Activated CD8-positive, alpha-beta T cell treated with anti-CD3 and anti-CD28 coated beads, Interleukin-2, amount 10 ng/mL, durations not matched to agents 7 days and 5 days (primary cell): ENCODE measurements at regions not wholly inside any gene's neighbourhood (a gene's known extent, or its start where the extent isn't known, plus 50 kb on each side); places are given as distances from the start of the nearest gene placed in this dataset.
"Not testable (repeated sequence)": the region's sequence is repeated elsewhere in the genome, so short reads cannot be mapped to it uniquely, and the experiment has no call there.

ENCODE experiments used
- ATAC-seq: fragments of 150-1000 bp; cut with Tn5 transposase; one replicate; pipeline ENCODE4 v1.10.0; 2021; ENCODE audit warnings: moderate library complexity
- CTCF ChIA-PET: fragments of 350-600 bp; sonication (Branson Sonifier 250); formaldehyde crosslinking; loops from one replicate; lab custom pipeline; 2021; ENCODE audit warnings: antibody characterized with exemption; lab: Charles Lee
- POLR2A ChIA-PET: fragments of 350-600 bp; sonication (Branson Sonifier 250); formaldehyde crosslinking; loops from one replicate; lab custom pipeline; 2021; ENCODE audit warnings: antibody characterized with exemption; lab: Charles Lee
- DNase-seq: peaks from one replicate; pipeline ENCODE4 v3.0.0-alpha.2; 2020
- H3K27ac Mint-ChIP-seq: one replicate; pipeline ENCODE4 v1.8.0; 2021; ENCODE audit warnings: mild to moderate bottlenecking, mixed read lengths
- H3K27me3 Mint-ChIP-seq: one replicate; pipeline ENCODE4 v1.8.0; 2021; ENCODE audit warnings: low read depth, mixed read lengths
- H3K36me3 Mint-ChIP-seq: one replicate; pipeline ENCODE4 v1.8.0; 2021; ENCODE audit warnings: low read depth, mixed read lengths
- H3K4me1 Mint-ChIP-seq: one replicate; pipeline ENCODE4 v1.8.0; 2021; ENCODE audit warnings: low read depth, mixed read lengths
- H3K4me3 Mint-ChIP-seq: one replicate; pipeline ENCODE4 v1.8.0; 2021; ENCODE audit warnings: mild to moderate bottlenecking, mixed read lengths
- H3K9me3 Mint-ChIP-seq: one replicate; pipeline ENCODE4 v1.8.0; 2022; ENCODE audit warnings: mixed read lengths; ENCODE audit not compliant: insufficient read depth

GRCh38 chr14:83287300-83287699 is 1753.6 kb upstream of the SEL1L start:
- DNase-seq (no peak), ATAC-seq (no peak)
- no peak overlapping the region for H3K27ac Mint-ChIP-seq
- H3K4me3 Mint-ChIP-seq = no peak overlapping the region
- ChIA-PET POLR2A (no interaction called here), CTCF (no interaction called here)
- H3K27me3 Mint-ChIP-seq = no peaks in the 10 kb centered on the region
- H3K4me1 Mint-ChIP-seq = no peaks in the 10 kb centered on the region
- peaks cover 25% of the 10 kb centered on the region for H3K9me3 Mint-ChIP-seq
- no peaks in the 10 kb centered on the region for H3K36me3 Mint-ChIP-seq

DNA sequence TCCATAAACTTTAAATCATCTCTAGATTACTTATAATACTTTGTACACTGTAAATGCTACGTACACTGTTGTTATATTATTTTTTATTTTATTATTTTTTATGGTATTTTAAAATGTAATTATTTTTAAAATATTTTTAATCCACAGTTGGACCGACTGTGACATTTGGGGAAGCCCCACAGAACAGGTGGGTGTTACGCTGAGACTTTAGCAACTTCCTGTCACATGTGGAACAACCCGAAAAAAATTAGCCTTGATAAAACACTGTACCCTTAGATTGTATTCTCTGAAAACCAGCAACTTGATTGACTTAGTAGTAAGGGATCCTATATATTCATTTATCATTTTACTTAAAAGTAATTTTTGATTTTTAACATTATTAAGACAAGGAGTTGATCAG is 1755.7 kb upstream of the SEL1L start:
- Mint-ChIP-seq H3K4me3 (no peak overlapping the region), H3K27me3 (no peaks in the 10 kb centered on the region), H3K9me3 (peaks cover 14% of the 10 kb centered on the region), H3K36me3 (no peaks in the 10 kb centered on the region), H3K27ac (no peak overlapping the region), H3K4me1 (no peaks in the 10 kb centered on the region)
- ATAC-seq = no peak
- ChIA-PET POLR2A (no interaction called here), CTCF (no interaction called here)
- DNase-seq = no peak

GRCh38 chr14:83289896-83290295 is 1756.2 kb upstream of the SEL1L start:
- no peaks in the 10 kb centered on the region for H3K36me3 Mint-ChIP-seq
- H3K9me3 Mint-ChIP-seq = peaks cover 14% of the 10 kb centered on the region
- no peak for DNase-seq
- no peaks in the 10 kb centered on the region for H3K27me3 Mint-ChIP-seq
- ChIA-PET CTCF (no interaction called here), POLR2A (no interaction called here)
- no peak overlapping the region for H3K27ac Mint-ChIP-seq
- no peak for ATAC-seq
- no peaks in the 10 kb centered on the region for H3K4me1 Mint-ChIP-seq
- no peak overlapping the region for H3K4me3 Mint-ChIP-seq

DNA sequence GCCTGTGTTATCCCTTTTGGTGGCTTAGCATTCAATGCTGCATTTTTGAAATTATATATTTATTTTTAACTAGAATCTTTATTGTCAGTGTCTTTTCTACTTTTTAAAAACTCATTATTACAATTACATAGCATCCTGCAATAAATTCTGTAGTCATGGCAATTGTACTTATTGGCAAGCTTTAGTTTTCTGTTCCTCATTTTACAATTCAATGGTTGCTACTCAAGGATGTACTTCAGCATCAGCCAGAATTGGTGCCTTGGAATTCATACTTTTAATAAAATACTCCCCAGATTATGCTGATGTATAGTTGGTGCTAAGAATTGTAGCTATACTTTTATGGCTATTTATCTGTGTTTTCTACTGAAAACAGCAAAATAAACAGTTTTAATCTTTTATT is 1756.8 kb upstream of the SEL1L start:
- Mint-ChIP-seq H3K9me3 (peaks cover 18% of the 10 kb centered on the region), H3K27me3 (no peaks in the 10 kb centered on the region), H3K36me3 (no peaks in the 10 kb centered on the region), H3K27ac (no peak overlapping the region), H3K4me1 (no peaks in the 10 kb centered on the region), H3K4me3 (no peak overlapping the region)
- CTCF ChIA-PET = no interaction called here
- POLR2A ChIA-PET = no interaction called here
- no peak for ATAC-seq
- DNase-seq = no peak

GRCh38 chr14:83291714-83292113 is 1758.1 kb upstream of the SEL1L start:
- H3K27ac Mint-ChIP-seq = no peak overlapping the region
- CTCF ChIA-PET = no interaction called here
- no peak for ATAC-seq

DNA sequence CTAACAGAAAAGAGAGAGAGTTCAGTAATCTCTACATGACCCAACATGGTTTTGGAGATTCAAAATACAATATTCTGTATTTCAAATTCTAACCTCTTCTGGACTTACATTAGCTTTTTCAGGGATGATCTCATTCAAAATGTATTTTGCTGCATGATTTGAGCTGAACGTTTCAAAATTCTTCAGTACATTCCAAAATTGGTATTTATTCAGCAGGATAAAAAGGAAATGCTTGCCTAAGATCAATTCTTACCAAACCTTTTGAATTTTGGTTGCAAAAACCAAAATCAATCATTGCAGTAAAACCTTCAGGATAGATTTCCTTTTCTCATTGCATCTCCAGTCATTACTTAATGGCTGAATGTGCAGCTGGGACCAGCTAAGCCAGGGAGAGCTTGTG is 1761.3 kb upstream of the SEL1L start:
- CTCF ChIA-PET = no interaction called here
- POLR2A ChIA-PET = no interaction called here
- DNase-seq (no peak), ATAC-seq (no peak)
- H3K9me3 Mint-ChIP-seq = peaks cover 10% of the 10 kb centered on the region
- H3K36me3 Mint-ChIP-seq = no peaks in the 10 kb centered on the region
- H3K27me3 Mint-ChIP-seq = no peaks in the 10 kb centered on the region
- H3K4me1 Mint-ChIP-seq = no peaks in the 10 kb centered on the region
- no peak overlapping the region for H3K27ac Mint-ChIP-seq
- H3K4me3 Mint-ChIP-seq = no peak overlapping the region

More at GRCh38 chr14:83291714-83292113, 1758.1 kb upstream of the SEL1L start:
- no peak for DNase-seq
- no peaks in the 10 kb centered on the region for H3K27me3 Mint-ChIP-seq
- no peaks in the 10 kb centered on the region for H3K4me1 Mint-ChIP-seq
- H3K9me3 Mint-ChIP-seq = peaks cover 16% of the 10 kb centered on the region
- no peak overlapping the region for H3K4me3 Mint-ChIP-seq
- H3K36me3 Mint-ChIP-seq = no peaks in the 10 kb centered on the region
- POLR2A ChIA-PET = no interaction called here

DNA sequence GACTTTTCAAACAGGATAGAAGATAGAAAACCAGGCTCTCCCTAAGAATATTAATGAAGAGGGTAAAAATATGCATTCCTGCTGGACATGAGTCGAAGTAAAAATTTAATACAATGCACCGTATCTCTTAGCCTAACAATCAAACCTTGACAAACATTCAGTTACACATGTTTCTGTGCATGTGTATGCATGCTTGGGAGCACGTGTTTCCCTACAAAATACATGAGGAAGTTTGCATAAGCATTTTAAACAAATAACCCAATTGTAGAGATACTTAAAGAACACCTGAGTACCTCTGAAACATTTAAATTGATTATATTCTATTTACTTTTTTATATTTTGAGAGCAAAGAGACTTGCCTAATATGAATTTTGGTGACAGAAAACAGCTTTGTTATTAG is 1763.7 kb upstream of the SEL1L start:
- no peak for DNase-seq
- POLR2A ChIA-PET = no interaction called here
- H3K27me3 Mint-ChIP-seq = no peaks in the 10 kb centered on the region
- no peak overlapping the region for H3K27ac Mint-ChIP-seq
- H3K36me3 Mint-ChIP-seq = no peaks in the 10 kb centered on the region
- no peak overlapping the region for H3K4me3 Mint-ChIP-seq
- ATAC-seq = no peak
- H3K4me1 Mint-ChIP-seq = no peaks in the 10 kb centered on the region
- CTCF ChIA-PET = no interaction called here
- peaks cover 10% of the 10 kb centered on the region for H3K9me3 Mint-ChIP-seq

DNA sequence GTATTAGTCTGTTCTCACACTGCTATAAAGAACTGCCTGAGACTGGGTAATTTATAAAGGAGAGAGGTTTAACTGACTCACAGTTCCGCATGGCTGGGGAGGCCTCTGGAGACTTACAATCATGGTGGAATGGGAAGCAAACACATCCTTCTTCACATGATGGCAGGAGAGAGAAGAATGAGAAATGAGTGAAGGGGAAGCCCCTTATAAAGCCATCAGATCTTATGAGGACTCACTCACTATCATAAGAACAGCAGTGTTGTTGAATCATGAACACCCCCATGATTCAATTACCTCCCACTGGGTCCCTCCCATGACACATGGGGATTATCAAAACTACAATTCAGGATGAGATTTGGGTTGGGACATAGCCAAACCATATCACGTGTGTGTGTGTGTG is 1764.4 kb upstream of the SEL1L start:
- DNase-seq, H3K27me3 Mint-ChIP-seq, H3K4me3 Mint-ChIP-seq, ATAC-seq, H3K4me1 Mint-ChIP-seq, POLR2A ChIA-PET, H3K36me3 Mint-ChIP-seq, CTCF ChIA-PET, H3K27ac Mint-ChIP-seq: not testable (repeated sequence)
- H3K9me3 Mint-ChIP-seq = peaks cover 10% of the 10 kb centered on the region

DNA sequence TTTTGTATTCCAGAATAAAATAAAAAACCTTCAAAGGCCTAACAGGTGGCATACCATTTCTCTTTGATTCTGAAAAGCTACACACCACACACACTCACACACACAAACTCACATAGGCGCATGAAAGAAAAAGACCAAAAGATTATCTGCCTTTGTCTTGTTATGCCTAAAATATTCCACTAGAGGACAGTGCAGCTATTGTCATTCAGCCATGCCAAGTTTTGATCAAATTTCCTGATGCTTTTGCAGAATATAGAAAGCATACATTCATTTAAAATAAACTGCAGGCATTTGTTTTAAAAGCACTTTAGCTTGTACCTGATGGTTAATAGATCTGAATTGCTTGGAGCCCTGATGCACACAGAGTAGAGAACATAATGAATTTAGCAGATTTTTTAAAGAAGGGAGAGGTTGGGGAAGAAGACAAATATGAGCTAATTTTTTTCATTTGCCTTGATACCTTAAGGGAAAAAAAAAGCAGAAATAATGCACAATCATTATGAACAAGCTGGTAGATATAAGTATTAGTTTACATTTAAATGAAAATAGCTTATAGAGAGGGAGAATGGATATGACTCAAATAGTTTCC is 1766.9 kb upstream of the SEL1L start:
- Mint-ChIP-seq H3K4me3 (no peak overlapping the region), H3K36me3 (no peaks in the 10 kb centered on the region), H3K4me1 (no peaks in the 10 kb centered on the region), H3K9me3 (peaks cover 5% of the 10 kb centered on the region), H3K27me3 (no peaks in the 10 kb centered on the region), H3K27ac (no peak overlapping the region)
- POLR2A ChIA-PET = no interaction called here
- DNase-seq (no peak), ATAC-seq (no peak)
- CTCF ChIA-PET = interaction anchor here (0.6 to 1.5 kb wide), 4 partner anchors 23 to 1813 kb away, joined by 3 to 4 read pairs (median 3); no protein-coding TSS in a partner anchor

GRCh38 chr14:83301791-83302190 is 1768.1 kb upstream of the SEL1L start:
- ChIA-PET POLR2A (no interaction called here), CTCF (no interaction called here)
- no peak overlapping the region for H3K27ac Mint-ChIP-seq
- no peak overlapping the region for H3K4me3 Mint-ChIP-seq
- no peaks in the 10 kb centered on the region for H3K36me3 Mint-ChIP-seq
- H3K4me1 Mint-ChIP-seq = no peaks in the 10 kb centered on the region
- no peak for ATAC-seq
- DNase-seq = no peak
- H3K27me3 Mint-ChIP-seq = no peaks in the 10 kb centered on the region
- H3K9me3 Mint-ChIP-seq = peaks cover 4% of the 10 kb centered on the region

DNA sequence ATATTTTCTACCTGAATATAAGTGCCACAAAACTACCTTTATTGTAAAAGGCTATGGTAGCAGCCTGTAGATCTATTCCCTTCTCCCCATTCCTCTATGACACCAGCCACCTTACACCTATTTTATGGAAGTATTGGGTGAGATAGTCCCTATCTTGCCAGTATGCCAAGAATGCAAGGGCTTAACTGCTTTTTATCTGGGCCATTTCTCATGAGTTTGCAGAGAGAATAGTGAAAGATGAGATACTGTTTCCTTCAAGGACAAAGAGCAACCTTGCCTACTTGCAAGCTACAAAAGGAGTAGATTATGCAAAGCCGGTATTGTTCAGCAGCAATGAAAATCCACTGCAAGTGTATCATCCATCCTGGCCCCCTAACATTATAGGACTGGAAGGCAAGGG is 1775.6 kb upstream of the SEL1L start:
- Mint-ChIP-seq H3K9me3 (no peaks in the 10 kb centered on the region), H3K4me3 (no peak overlapping the region), H3K27me3 (no peaks in the 10 kb centered on the region), H3K4me1 (no peaks in the 10 kb centered on the region), H3K36me3 (no peaks in the 10 kb centered on the region), H3K27ac (no peak overlapping the region)
- ATAC-seq = no peak
- POLR2A ChIA-PET = no interaction called here
- CTCF ChIA-PET = no interaction called here
- no peak for DNase-seq

- ChIA-PET CTCF (no interaction called here), POLR2A (no interaction called here)
- Mint-ChIP-seq H3K4me3 (no peak overlapping the region), H3K9me3 (no peaks in the 10 kb centered on the region), H3K4me1 (no peaks in the 10 kb centered on the region), H3K27ac (no peak overlapping the region), H3K27me3 (no peaks in the 10 kb centered on the region), H3K36me3 (no peaks in the 10 kb centered on the region)
- no peak for ATAC-seq
- no peak for DNase-seq
Observed at GRCh38 chr14:83309833-83310232, 1776.2 kb upstream of the SEL1L start.

GRCh38 chr14:83312511-83312910 is 1778.9 kb upstream of the SEL1L start:
- Mint-ChIP-seq H3K27ac (no peak overlapping the region), H3K4me1 (no peaks in the 10 kb centered on the region), H3K4me3 (no peak overlapping the region), H3K9me3 (no peaks in the 10 kb centered on the region), H3K27me3 (no peaks in the 10 kb centered on the region), H3K36me3 (no peaks in the 10 kb centered on the region)
- ChIA-PET POLR2A (no interaction called here), CTCF (no interaction called here)
- no peak for ATAC-seq
- DNase-seq = no peak
